ENCODE measurements at regions not wholly inside any gene's neighbourhood (a gene's known extent, or its start where the extent isn't known, plus 50 kb on each side); places are given as distances from the start of the nearest gene placed in this dataset.

- TF ChIP-seq CTCF (conservative IDR thresholded peaks at IDR 0.05; ENCODE audit: low read length) (0 out of 2 replicates have a peak, but pooled peaks have one; percentile 23), EZH2phosphoT487 (IDR thresholded peaks at IDR 0.05; ENCODE audit: borderline replicate concordance, low read depth, low read length) (no peak)
Observed at GRCh38 chr15:69955240-69955894, 142.3 kb downstream of the TLE3 start.
